Right renal cortex interstitium (tissue), 3 donors: ENCODE measurements at regions not wholly inside any gene's neighbourhood (a gene's known extent, or its start where the extent isn't known, plus 50 kb on each side); places are given as distances from the start of the nearest gene placed in this dataset.
"Not testable (repeated sequence)": the region's sequence is repeated elsewhere in the genome, so short reads cannot be mapped to it uniquely, and the experiment has no call there.

Source experiments
- DNase-seq, 3 donors: peaks; one replicate each; pipeline ENCODE4 v3.0.0-alpha.2; 2013; ENCODE audit warnings: low read depth in 3 of 3, low spot score in 2 of 3

- no peak for DNase-seq
Observed at GRCh38 chr1:43108080-43108479, 64.0 kb downstream of the EBNA1BP2 start.

DNA sequence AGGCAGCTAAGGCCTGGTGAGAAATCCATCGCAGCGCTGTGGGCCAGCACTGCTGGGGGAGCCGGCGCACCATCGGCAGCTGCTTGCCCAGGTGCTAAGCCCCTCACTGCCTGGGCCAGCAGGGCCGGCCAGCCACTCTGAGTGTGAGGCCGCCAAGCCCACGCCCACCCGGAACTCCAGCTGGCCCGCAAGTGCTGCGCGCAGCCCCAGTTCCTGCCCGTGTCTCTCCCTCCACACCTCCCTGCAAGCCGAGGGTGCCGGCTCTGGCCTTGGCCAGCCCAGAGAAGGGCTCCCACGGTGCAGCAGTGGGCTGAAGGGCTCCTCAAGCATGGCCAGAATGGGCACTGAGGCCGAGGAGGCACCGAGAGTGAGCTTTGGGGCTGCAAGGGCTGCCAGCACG is 64.4 kb downstream of the EBNA1BP2 start:
- DNase-seq = no peak

DNA sequence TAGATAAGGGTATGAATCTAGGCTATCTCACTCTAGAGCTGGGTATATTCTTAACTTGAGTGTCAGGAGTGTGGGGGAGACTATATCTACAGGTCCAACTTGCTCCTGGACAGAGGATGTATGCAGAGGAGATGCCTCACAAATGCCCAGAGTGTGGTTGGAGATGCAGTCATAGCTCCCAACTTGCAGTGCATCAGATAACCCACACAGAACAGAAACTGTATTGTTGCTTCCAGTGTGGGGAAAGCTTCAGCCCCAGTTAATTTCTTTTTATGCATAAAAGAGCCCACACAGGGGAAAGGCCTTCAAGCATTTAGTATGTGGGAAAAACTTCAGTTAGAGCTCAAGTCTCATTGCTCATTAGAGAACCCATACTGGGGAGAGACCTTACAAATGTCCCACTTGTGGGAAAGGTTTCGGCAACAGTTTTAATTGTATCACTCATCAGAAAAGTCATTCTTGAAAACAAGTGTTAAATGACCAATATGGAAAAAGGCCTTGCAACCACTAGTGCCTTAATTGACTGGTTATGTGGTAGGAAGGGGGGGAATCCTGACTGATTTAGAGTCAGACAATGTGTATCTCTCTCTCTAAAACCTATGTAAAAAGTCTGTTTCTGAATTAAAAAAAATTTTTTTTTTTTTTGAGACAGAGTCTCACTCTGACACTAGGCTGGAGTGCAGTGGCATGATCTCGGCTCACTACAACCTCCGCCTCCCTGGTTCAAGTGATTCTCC is 67.9 kb downstream of the EBNA1BP2 start:
- DNase-seq = no peak

DNA sequence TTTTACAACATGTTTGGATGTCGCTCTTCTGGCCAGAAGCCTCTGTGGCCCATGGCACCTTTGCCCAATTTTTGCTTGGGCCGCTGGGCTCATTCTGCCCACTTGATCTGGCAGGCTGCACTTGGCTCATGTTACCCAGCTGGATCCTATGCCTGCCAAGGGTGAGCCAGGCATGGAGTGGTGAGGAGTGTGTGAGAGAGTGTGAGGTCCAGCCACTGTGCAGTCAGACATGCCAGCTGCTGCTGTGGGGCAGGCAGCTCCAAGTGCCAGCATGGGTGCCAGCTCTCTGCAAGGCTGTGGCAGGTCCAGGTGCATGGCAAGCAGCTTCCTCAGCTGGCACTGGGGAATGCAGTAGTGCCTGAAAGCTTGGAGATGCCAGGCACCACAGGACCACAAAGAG is 71.0 kb downstream of the EBNA1BP2 start:
- DNase-seq = no peak

- DNase-seq = no peak
Observed at GRCh38 chr1:43098200-43098599, 73.9 kb downstream of the EBNA1BP2 start.

- DNase-seq = not testable (repeated sequence)
Observed at GRCh38 chr1:43096528-43096927, 75.6 kb downstream of the EBNA1BP2 start.

- not testable (repeated sequence) for DNase-seq
Observed at GRCh38 chr1:43090812-43091211, 81.3 kb downstream of the EBNA1BP2 start.

GRCh38 chr1:43090157-43090556 is 81.9 kb downstream of the EBNA1BP2 start:
- not testable (repeated sequence) for DNase-seq

GRCh38 chr1:43083375-43083891 is 88.7 kb downstream of the EBNA1BP2 start:
- no peak for DNase-seq

- no peak for DNase-seq
Observed at GRCh38 chr1:43082740-43083139, 89.3 kb downstream of the EBNA1BP2 start.

DNA sequence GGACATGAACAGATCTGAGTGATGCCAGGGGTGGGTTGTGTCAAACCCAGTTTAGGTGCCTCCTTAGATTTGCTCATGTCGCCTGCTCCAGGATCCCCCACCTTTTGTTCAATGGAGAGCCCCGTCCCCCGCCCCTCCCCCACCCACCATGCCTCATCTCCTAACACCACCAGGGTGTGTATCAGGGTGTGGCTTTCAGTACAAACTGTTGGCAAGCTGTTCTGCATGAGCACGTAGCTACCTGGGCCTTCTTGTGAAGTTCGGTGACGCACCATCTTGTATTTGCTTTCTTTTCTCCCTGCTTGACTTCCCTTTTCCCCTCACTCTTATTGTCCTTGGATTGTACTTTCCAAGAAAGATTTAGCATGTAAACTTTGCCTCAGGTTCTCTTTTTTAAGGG is 94.8 kb downstream of the EBNA1BP2 start:
- no peak for DNase-seq

GRCh38 chr1:43074709-43075108 is 97.4 kb downstream of the EBNA1BP2 start:
- DNase-seq = no peak

DNA sequence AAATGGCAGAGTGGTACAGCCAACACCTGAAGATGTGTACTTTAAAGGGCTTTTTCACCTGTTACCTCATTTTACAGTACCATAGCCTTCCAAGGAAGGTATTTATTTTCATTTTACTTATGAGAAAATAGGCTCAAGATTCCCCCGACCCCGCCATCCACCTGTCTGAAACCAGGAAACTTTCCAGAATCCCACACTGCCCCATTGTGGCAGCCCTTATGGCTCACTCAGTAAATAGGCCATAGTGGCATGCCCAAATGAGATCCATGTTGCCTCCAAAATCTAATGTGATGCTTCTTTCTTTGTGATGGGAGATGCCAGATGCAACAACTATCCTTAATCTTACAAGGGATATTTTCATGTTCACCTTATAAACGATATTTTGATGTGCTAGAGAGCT is 97.8 kb downstream of the EBNA1BP2 start:
- no peak for DNase-seq

GRCh38 chr1:43073490-43074230 is 98.4 kb downstream of the EBNA1BP2 start:
- DNase-seq = peak in 1 of 3 donors; percentile 56

DNA sequence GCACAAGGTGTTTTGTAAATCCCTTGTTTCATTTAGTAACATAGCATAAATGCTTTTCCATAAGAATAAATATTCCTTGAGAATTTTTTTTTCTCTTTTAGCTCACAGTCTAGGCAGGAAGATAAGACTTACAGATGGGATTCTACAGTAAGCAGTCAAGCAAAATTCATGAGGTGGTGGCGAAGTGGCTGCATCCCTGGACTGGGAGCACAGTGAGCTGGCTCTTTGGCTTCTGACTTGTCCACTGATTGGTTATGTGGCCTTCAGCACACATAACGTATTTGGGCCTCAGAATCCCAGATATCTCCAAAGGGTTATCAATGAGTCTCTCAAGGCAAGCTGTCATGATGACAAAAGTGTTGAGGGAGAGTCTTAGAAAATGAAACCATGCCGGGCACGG is 99.8 kb downstream of the EBNA1BP2 start:
- no peak for DNase-seq

GRCh38 chr1:43071241-43071640 is 100.8 kb downstream of the EBNA1BP2 start:
- no peak for DNase-seq

GRCh38 chr1:43069461-43070050 is 102.5 kb downstream of the EBNA1BP2 start:
- DNase-seq = no peak

GRCh38 chr1:43068911-43069310 is 103.2 kb downstream of the EBNA1BP2 start:
- no peak for DNase-seq

- no peak for DNase-seq
Observed at GRCh38 chr1:43067977-43068751, 103.9 kb downstream of the EBNA1BP2 start.

GRCh38 chr1:43067233-43067745 is 104.8 kb downstream of the EBNA1BP2 start:
- DNase-seq = no peak

GRCh38 chr1:43066578-43066977 is 105.5 kb downstream of the EBNA1BP2 start:
- no peak for DNase-seq
